Kidney tubule cell (primary cell): ENCODE measurements at regions not wholly inside any gene's neighbourhood (a gene's known extent, or its start where the extent isn't known, plus 50 kb on each side); places are given as distances from the start of the nearest gene placed in this dataset.
A peak's percentile ranks its signal among the peaks of the same experiment; 100 is the strongest.

Source experiments
- DNase-seq: peaks from one replicate; pipeline ENCODE4 v3.0.0-alpha.2; 2018; ENCODE audit warnings: low spot score

- DNase-seq = peak; percentile 30
Measured at GRCh38 chr12:67797185-67797741, 148.7 kb downstream of the DYRK2 start.

DNA sequence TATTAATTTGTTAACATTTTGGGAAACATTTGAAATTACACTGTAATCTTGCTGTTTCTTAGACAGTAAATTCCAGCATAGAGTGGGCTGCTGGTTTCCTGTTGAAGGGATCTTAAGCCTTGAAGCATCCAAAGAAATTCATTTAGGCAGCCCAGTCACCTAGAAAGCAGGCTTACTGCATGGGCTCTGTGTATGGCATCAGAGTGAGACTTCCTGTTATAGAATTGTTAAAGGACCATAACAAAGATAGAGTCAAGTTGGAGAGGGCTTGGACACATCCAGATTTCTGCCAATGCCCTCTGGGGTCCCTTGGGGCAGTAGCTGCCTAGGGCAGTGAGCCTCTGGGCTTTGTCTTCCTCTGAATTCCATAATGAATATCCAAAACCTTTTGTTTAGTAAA lies 149.2 kb downstream of the DYRK2 start:
- no peak for DNase-seq

- peak; percentile 54 for DNase-seq
Measured at GRCh38 chr12:67798768-67799167, 150.2 kb downstream of the DYRK2 start.

DNA sequence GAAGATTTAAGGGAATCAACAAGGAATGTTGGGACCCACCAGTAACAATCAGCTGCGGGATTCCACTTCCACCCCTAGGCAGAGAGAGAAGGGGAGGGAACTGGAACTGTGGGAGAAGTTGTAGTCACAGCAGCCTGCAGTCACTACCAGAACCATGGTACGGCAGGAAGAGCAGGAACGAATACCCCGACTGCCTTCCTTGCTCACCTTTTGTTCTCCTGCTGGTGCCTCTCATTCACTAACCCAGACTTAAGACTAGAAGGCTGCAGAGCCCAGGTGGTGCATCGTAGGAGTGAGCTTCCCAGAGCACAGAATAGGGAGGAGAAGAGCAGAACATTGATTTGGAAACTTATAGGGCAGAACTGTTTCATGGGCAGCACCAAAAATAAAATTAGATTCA lies 154.2 kb downstream of the DYRK2 start:
- no peak for DNase-seq

- no peak for DNase-seq
Measured at GRCh38 chr12:67803278-67803993, 154.9 kb downstream of the DYRK2 start.

GRCh38 chr12:67804168-67804567 lies 155.6 kb downstream of the DYRK2 start:
- DNase-seq = no peak

GRCh38 chr12:67807814-67808213 lies 159.3 kb downstream of the DYRK2 start:
- peak; percentile 11 for DNase-seq

GRCh38 chr12:67810166-67810565 lies 161.6 kb downstream of the DYRK2 start:
- no peak for DNase-seq

DNA sequence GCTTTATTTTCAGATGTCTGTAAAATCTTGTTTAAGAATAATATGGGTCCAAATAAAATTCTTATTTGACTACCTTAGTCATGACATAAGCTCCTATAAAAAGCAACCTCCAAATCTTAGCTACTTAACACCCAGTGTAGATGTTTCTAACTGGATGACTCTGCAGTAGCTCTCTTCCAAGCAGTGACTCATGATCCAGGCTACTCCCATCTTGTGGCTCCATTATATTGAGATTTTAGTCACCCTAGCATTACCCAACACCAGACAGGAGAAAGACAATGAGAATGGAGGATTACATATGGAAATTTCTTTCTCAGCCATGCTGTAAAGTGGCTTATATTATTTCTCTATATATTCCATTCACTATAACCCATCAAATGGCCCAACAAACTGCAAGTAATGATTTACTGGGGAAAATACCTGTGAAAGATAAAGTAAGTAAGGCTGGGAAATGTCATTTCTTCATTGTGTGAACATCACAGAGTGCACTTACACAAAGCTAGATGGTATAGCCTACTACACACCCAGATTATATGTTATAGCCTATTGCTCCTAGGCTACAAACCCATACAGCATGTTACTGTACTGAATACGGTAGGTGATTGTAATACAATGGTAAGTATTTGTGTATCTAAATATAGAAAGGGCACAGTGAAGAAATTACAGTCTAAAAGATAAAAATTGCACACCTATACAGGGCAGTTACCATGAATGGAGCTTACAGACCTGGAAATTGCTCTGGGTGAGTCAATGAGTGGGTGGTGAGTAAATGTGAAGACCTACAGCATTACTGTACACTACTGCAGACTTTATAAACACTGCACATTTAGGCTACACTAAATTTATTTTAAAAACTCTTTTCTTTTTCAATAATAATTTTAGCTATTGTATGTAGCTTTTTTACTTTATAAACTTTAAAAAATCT lies 163.2 kb downstream of the DYRK2 start:
- DNase-seq = peak; percentile 91

GRCh38 chr12:67813456-67813904 lies 164.9 kb downstream of the DYRK2 start:
- DNase-seq = no peak

GRCh38 chr12:67816269-67816668 lies 167.7 kb downstream of the DYRK2 start:
- DNase-seq = no peak

DNA sequence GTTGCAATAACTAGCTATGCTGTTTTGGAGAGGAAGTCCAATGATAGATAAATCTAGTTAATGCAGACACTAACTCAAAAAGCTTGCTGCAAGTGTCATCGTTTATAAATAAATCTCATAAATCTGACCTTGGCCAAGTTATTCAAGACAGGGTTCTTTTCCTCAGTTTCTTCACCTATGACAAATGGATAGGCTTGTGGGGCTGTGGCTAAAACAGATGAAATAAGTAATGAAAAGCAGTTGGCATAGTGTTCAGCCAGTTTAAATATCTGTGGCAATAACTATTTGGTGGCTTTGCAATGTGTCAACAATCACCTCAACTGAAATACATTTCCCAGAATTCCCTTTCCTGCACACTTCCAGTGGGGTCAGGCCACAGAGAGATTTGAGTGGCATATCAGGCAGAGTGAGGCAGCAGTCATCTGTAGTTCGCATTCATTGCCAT lies 169.9 kb downstream of the DYRK2 start:
- DNase-seq = no peak

DNA sequence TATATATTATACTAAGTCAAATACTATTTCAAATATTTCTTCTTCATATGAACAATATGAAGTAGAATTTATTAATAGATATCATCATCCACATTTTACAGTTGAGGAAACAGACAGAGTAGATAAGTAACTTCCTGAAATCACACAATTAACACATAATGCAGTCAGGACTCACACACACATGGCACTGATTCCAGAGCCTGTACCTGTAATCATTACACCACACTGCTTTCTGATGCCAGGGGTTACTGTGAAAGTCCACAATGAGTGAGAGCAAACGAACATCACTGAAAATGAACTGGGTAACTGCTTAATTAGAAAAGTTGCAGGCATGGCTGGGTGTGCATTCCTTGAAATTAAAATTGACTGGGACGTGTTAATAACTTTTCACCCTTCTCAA lies 169.3 kb upstream of the IFNG-AS1 start:
- peak; percentile 55 for DNase-seq

DNA sequence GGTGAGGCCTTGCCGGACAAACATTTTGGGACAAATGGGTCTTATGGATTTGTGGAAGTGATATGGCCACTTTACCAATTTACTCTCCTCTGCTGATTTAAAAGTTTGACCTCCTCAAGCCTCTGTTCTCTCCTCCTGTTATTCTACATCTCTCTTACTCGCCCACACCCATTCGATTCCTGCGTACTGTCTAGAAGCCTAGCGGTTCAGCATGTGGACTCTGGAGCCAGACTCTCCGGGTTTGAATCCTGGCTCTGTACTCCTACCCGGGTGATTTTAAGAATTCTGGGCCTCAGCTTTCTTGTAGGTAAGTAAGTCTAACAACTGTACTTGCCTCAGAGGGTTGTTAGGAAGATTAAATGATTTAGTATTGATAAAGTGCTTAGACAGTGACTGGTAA lies 168.6 kb upstream of the IFNG-AS1 start:
- DNase-seq = no peak

GRCh38 chr12:67822826-67823225 lies 166.4 kb upstream of the IFNG-AS1 start:
- no peak for DNase-seq

DNA sequence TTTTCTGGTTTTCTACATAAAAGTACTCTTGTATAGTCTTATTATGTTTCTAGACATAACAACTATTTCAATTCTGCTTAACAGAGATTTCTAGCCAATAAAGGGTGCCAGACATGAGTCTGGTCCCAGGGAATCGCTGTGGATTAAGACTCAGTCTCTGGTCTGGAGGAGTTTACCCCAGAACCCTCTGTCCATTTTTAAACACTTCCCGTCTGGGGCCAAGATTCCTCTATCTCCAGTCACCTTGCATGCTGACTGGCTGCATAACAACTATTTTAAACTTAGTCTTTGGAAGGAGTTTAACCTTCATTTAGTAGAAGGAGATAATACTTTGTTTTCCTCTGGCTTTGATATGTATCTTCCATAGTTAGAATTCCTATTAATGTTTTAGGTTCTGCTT lies 163.1 kb upstream of the IFNG-AS1 start:
- peak; percentile 17 for DNase-seq

DNA sequence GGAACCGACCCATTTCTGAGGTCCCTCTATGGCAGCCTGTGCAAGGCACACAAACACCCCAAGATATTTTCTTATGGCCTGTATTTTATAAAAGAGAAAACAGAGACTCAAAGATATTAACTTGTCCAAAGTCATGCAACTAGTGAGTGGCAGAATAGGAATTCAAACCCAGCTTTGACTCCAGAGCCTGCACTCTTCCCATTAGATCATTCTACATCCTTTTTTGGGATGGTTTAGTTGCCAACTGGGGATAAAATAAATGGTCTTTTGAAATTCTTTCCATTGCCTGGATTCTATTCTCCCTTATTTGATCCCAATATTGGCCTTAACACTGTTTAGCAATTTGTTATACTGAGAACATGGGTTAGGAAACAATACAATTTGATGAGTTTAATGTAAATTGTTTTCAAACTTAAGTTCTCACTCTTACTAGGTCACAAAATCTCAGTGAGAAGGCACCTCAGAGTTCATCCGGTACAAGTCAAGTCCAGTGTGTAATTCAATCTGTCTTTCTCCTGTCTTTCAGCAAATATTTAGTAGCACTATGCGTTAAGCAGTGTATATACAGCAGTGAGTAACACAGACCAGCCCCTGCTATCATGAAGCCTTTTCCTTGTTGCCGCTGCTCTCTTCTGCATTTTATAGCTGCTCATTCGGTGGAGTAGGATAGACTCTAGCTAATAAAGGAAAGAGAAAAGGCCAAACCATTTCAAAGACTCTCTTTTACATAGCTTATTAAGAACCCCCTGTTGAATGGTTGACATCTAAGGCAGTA lies 162.1 kb upstream of the IFNG-AS1 start:
- DNase-seq = peak; percentile 20

DNA sequence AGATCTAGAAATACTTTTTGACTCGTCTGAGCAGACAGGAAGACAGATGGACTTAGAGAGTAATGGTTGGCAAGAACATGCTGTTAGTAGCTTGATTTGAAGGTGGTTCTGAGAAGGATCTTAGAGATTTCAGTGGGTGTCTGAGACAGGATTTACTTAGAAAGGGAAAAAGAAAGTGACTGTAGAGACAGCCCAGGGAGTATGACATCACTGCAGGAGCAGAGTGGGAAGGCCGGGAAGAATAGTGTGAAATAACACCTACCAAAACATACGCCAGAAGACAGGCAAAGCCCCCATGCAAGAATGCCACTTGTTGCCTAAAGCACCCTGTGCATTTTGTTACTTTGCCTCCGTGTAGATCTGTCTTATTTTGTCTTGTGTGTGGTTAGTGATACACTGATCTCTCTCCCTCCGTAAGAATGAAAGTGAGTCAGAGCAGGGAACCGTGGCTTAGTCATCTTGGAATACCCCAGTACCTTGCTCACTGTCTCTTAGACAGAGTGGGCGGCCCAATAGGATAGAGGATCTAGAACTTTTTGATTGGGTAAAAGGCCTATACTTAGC lies 161.3 kb upstream of the IFNG-AS1 start:
- DNase-seq = peak; percentile 98

DNA sequence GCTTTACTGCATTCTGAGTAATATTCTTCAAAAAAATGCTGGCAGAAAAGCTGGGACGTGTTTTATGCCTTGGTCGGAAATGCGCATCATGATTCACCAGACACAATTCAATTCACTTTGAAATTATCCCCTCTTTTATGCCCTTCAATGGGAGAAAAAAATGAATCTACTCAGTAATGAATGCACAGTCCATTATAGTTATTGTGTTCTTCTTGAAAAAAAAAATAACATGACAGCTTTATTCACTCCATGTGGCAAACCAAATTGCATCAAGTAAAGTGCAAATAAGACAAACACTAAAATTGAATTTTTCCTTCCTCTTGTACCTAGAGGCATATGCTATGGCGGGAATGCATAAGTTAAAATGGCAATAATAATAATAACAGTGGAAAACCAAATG lies 159.4 kb upstream of the IFNG-AS1 start:
- DNase-seq = no peak

DNA sequence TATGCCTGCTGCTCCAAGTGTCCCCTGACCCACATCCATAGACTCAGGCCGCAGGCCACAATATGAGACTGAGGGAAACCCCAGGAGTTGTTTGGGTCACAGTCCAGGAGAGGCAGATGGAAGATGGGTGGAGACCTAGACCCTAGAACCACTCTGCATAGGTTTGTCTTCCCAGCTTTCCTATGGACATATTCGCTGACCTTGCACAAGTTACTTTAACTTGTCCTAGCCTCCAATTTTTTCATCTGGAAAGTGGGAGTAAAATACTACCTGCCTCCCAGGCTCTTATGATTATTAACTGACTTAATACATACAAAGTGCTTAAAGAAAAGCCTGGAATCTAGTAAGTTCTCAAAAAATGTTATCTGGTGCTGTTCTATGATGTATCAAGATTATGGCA lies 157.1 kb upstream of the IFNG-AS1 start:
- DNase-seq = no peak

DNA sequence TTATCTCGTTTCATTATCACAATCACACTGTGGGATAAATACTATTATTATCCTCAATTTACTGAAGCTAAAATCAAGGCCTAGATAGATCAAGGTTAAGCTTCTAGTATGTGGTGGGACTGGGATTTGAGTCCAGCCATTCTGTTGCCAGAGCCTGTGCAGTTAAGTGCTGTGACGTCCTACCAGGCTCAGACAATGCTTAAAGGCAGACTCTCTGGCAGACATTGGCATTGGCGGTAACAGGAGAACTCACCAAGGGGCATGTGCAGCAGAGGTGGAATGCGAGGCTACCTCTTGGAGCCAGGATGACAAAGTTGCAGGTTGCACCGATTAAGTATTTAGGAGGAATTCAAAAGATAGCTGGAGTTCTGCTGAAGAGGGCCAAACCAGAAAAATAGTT lies 155.6 kb upstream of the IFNG-AS1 start:
- DNase-seq = no peak

DNA sequence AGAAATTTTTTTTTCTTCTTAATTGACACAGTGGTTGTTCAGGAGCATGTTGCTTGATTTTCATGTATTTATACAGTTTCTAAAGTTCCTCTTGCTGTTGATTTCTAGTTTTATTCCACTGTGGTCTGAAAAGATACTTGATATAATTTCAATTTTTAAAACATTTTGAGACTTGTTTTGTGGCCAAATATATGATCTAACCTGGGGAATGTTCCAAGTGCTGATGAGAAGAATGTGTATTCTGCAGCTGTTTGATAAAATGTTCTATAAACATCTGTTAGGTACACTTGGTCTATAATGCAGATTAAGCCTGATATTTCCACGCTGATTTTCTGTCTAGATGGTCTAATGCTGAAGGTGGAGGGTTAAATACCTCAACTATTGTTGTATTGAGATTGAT lies 151.4 kb upstream of the IFNG-AS1 start:
- DNase-seq = no peak
